ENCODE measurements at regions not wholly inside any gene's neighbourhood (a gene's known extent, or its start where the extent isn't known, plus 50 kb on each side); places are given as distances from the start of the nearest gene placed in this dataset.
"Not testable (repeated sequence)": the region's sequence is repeated elsewhere in the genome, so short reads cannot be mapped to it uniquely, and the experiment has no call there.

- no peak for DNase-seq (ENCODE audit: low spot score)
These were observed 142.5 kb upstream of the PREP start for GRCh38 chr6:105545228-105545920.

GRCh38 chr6:105539911-105540310 is 137.0 kb upstream of the PREP start:
- no peak for DNase-seq (ENCODE audit: low spot score)

- DNase-seq (ENCODE audit: low spot score) = no peak
These were observed 135.2 kb upstream of the PREP start for GRCh38 chr6:105537981-105538578.

- no peak for DNase-seq (ENCODE audit: low spot score)
These were observed 134.1 kb upstream of the PREP start for GRCh38 chr6:105536961-105537360.

GRCh38 chr6:105533301-105533700 is 130.4 kb upstream of the PREP start:
- no peak for DNase-seq (ENCODE audit: low spot score)

GRCh38 chr6:105526225-105526872 is 123.5 kb upstream of the PREP start:
- DNase-seq (ENCODE audit: low spot score) = no peak

- DNase-seq (ENCODE audit: low spot score) = peak; percentile 6
These were observed 119.9 kb upstream of the PREP start for GRCh38 chr6:105522626-105523322.

- DNase-seq (ENCODE audit: low spot score) = no peak
These were observed 117.1 kb upstream of the PREP start for GRCh38 chr6:105519954-105520353.

- DNase-seq (ENCODE audit: low spot score) = not testable (repeated sequence)
These were observed 116.1 kb upstream of the PREP start for GRCh38 chr6:105518993-105519392.

GRCh38 chr6:105515054-105515453 is 112.2 kb upstream of the PREP start:
- DNase-seq (ENCODE audit: low spot score) = no peak

- no peak for DNase-seq (ENCODE audit: low spot score)
These were observed 111.4 kb upstream of the PREP start for GRCh38 chr6:105514306-105514705.

- no peak for DNase-seq (ENCODE audit: low spot score)
These were observed 108.8 kb upstream of the PREP start for GRCh38 chr6:105511639-105512038.

- no peak for DNase-seq (ENCODE audit: low spot score)
These were observed 107.9 kb upstream of the PREP start for GRCh38 chr6:105510746-105511145.

- DNase-seq (ENCODE audit: low spot score) = no peak
These were observed 106.8 kb upstream of the PREP start for GRCh38 chr6:105509506-105510331.

GRCh38 chr6:105507811-105508210 is 104.9 kb upstream of the PREP start:
- DNase-seq (ENCODE audit: low spot score) = no peak

- DNase-seq (ENCODE audit: low spot score) = no peak
These were observed 101.8 kb upstream of the PREP start for GRCh38 chr6:105504706-105505105.

GRCh38 chr6:105503641-105504040 is 100.8 kb upstream of the PREP start:
- no peak for DNase-seq (ENCODE audit: low spot score)

GRCh38 chr6:105501826-105502344 is 99.0 kb upstream of the PREP start:
- DNase-seq (ENCODE audit: low spot score) = no peak

- DNase-seq (ENCODE audit: low spot score) = no peak
These were observed 98.4 kb upstream of the PREP start for GRCh38 chr6:105501246-105501645.

- DNase-seq (ENCODE audit: low spot score) = no peak
These were observed 97.8 kb upstream of the PREP start for GRCh38 chr6:105500693-105501092.

- no peak for DNase-seq (ENCODE audit: low spot score)
These were observed 97.0 kb upstream of the PREP start for GRCh38 chr6:105499931-105500330.
